ENCODE measurements at regions not wholly inside any gene's neighbourhood (a gene's known extent, or its start where the extent isn't known, plus 50 kb on each side); places are given as distances from the start of the nearest gene placed in this dataset.

GRCh38 chr12:46680506-46680905 lies 145.3 kb downstream of the SLC38A4 start:
- Mint-ChIP-seq H3K9me3 (peaks cover 3% of the 10 kb centered on the region), H3K27ac (no peak overlapping the region), H3K4me1 (ENCODE audit: low read depth) (peaks cover 4% of the 10 kb centered on the region), H3K4me3 (no peak overlapping the region), H3K36me3 (ENCODE audit: low read depth) (no peaks in the 10 kb centered on the region), H3K27me3 (ENCODE audit: low read depth) (peaks cover 2% of the 10 kb centered on the region)
- DNase-seq, result no peak
- intact Hi-C loops (cut with micrococcal nuclease), result no loop called here
- CTCF ChIA-PET, result interaction anchor here (0.5 to 1.4 kb wide), 2 partner anchors 252 to 295 kb away, joined by 3 to 5 read pairs; no protein-coding TSS in a partner anchor

- H3K4me3 Mint-ChIP-seq, result no peak overlapping the region
- H3K36me3 Mint-ChIP-seq (ENCODE audit: low read depth), result no peaks in the 10 kb centered on the region
- H3K9me3 Mint-ChIP-seq, result peaks cover 3% of the 10 kb centered on the region
- CTCF ChIA-PET, result interaction anchor here (0.5 to 1.0 kb wide), 2 partner anchors 294 to 554 kb away, joined by 3 read pairs; no protein-coding TSS in a partner anchor
- H3K27me3 Mint-ChIP-seq (ENCODE audit: low read depth), result peaks cover 2% of the 10 kb centered on the region
- H3K27ac Mint-ChIP-seq, result no peak overlapping the region
- H3K4me1 Mint-ChIP-seq (ENCODE audit: low read depth), result peaks cover 7% of the 10 kb centered on the region
- DNase-seq, result no peak
- intact Hi-C loops (cut with micrococcal nuclease), result loop anchor here (5.0 kb wide), 2 partner anchors 687 to 718 kb away; partner anchors contain the start of gene SCAF11
Observed at GRCh38 chr12:46679754-46680153, 146.0 kb downstream of the SLC38A4 start.

- no peaks in the 10 kb centered on the region for H3K9me3 Mint-ChIP-seq
- no peak for DNase-seq
- H3K27ac Mint-ChIP-seq, result no peak overlapping the region
- CTCF ChIA-PET, result interaction anchor here (0.7 kb wide), 1 partner anchor 259 kb away, joined by 4 read pairs; no protein-coding TSS in a partner anchor
- no peaks in the 10 kb centered on the region for H3K36me3 Mint-ChIP-seq (ENCODE audit: low read depth)
- H3K4me1 Mint-ChIP-seq (ENCODE audit: low read depth), result peaks cover 7% of the 10 kb centered on the region
- no peaks in the 10 kb centered on the region for H3K27me3 Mint-ChIP-seq (ENCODE audit: low read depth)
- intact Hi-C loops (cut with micrococcal nuclease), result loop anchor here (1.0 to 5.0 kb wide), 3 partner anchors 606 to 719 kb away; partner anchors contain the start of gene SCAF11
- H3K4me3 Mint-ChIP-seq, result no peak overlapping the region
Observed at GRCh38 chr12:46678426-46678825, 147.4 kb downstream of the SLC38A4 start.

GRCh38 chr12:46677749-46678148 lies 148.0 kb downstream of the SLC38A4 start:
- Mint-ChIP-seq H3K27ac (no peak overlapping the region), H3K9me3 (no peaks in the 10 kb centered on the region), H3K27me3 (ENCODE audit: low read depth) (no peaks in the 10 kb centered on the region), H3K36me3 (ENCODE audit: low read depth) (no peaks in the 10 kb centered on the region), H3K4me3 (no peak overlapping the region), H3K4me1 (ENCODE audit: low read depth) (peaks cover 7% of the 10 kb centered on the region)
- CTCF ChIA-PET, result interaction anchor here (0.6 to 2.4 kb wide), 5 partner anchors 131 to 553 kb away, joined by 3 to 7 read pairs (median 3); no protein-coding TSS in a partner anchor
- peak; percentile 15 for DNase-seq
- intact Hi-C loops (cut with micrococcal nuclease), result loop anchor here (1.0 to 5.0 kb wide), 6 partner anchors 335 to 720 kb away; partner anchors contain the start of gene SCAF11

- intact Hi-C loops (cut with micrococcal nuclease), result loop anchor here (1.0 to 5.0 kb wide), 5 partner anchors 334 to 720 kb away; partner anchors contain the start of gene SCAF11
- CTCF ChIA-PET, result interaction anchor here (0.6 to 2.4 kb wide), 11 partner anchors 10 to 931 kb away, joined by 3 to 7 read pairs (median 4); no protein-coding TSS in a partner anchor
- DNase-seq, result no peak
Observed at GRCh38 chr12:46676797-46677520, 148.8 kb downstream of the SLC38A4 start.

GRCh38 chr12:46676396-46676795 lies 149.4 kb downstream of the SLC38A4 start:
- no peak for DNase-seq
- intact Hi-C loops (cut with micrococcal nuclease), result loop anchor here (2.0 to 5.0 kb wide), 4 partner anchors 334 to 721 kb away; partner anchors contain the start of gene SCAF11
- CTCF ChIA-PET, result interaction anchor here (0.6 to 2.4 kb wide), 13 partner anchors 10 to 932 kb away, joined by 3 to 7 read pairs (median 4); no protein-coding TSS in a partner anchor
- Mint-ChIP-seq H3K4me1 (ENCODE audit: low read depth) (peaks cover 7% of the 10 kb centered on the region), H3K4me3 (no peak overlapping the region), H3K27ac (no peak overlapping the region), H3K9me3 (no peaks in the 10 kb centered on the region), H3K27me3 (ENCODE audit: low read depth) (no peaks in the 10 kb centered on the region), H3K36me3 (ENCODE audit: low read depth) (no peaks in the 10 kb centered on the region)

More at GRCh38 chr12:46676797-46677520, 148.8 kb downstream of the SLC38A4 start:
- Mint-ChIP-seq H3K27ac (no peak overlapping the region), H3K9me3 (no peaks in the 10 kb centered on the region), H3K4me3 (no peak overlapping the region), H3K36me3 (ENCODE audit: low read depth) (no peaks in the 10 kb centered on the region), H3K4me1 (ENCODE audit: low read depth) (peaks cover 7% of the 10 kb centered on the region), H3K27me3 (ENCODE audit: low read depth) (no peaks in the 10 kb centered on the region)

GRCh38 chr12:46675736-46676135 lies 150.1 kb downstream of the SLC38A4 start:
- no peak for DNase-seq
- H3K4me3 Mint-ChIP-seq, result no peak overlapping the region
- no peaks in the 10 kb centered on the region for H3K36me3 Mint-ChIP-seq (ENCODE audit: low read depth)
- H3K4me1 Mint-ChIP-seq (ENCODE audit: low read depth), result peaks cover 7% of the 10 kb centered on the region
- CTCF ChIA-PET, result interaction anchor here (0.6 to 2.4 kb wide), 9 partner anchors 9 to 519 kb away, joined by 3 to 7 read pairs (median 4); no protein-coding TSS in a partner anchor
- H3K27me3 Mint-ChIP-seq (ENCODE audit: low read depth), result no peaks in the 10 kb centered on the region
- no peak overlapping the region for H3K27ac Mint-ChIP-seq
- intact Hi-C loops (cut with micrococcal nuclease), result loop anchor here (1.0 to 5.0 kb wide), 7 partner anchors 259 to 722 kb away; partner anchors contain the start of gene SCAF11
- no peaks in the 10 kb centered on the region for H3K9me3 Mint-ChIP-seq

- Mint-ChIP-seq H3K36me3 (ENCODE audit: low read depth) (no peaks in the 10 kb centered on the region), H3K9me3 (no peaks in the 10 kb centered on the region), H3K4me1 (ENCODE audit: low read depth) (peaks cover 7% of the 10 kb centered on the region), H3K27me3 (ENCODE audit: low read depth) (no peaks in the 10 kb centered on the region), H3K4me3 (no peak overlapping the region), H3K27ac (no peak overlapping the region)
- DNase-seq, result no peak
- intact Hi-C loops (cut with micrococcal nuclease), result loop anchor here (1.0 to 5.0 kb wide), 5 partner anchors 260 to 723 kb away; partner anchors contain the start of gene SCAF11
- CTCF ChIA-PET, result interaction anchor here (1.0 to 1.9 kb wide), 5 partner anchors 11 to 549 kb away, joined by 3 to 9 read pairs (median 4); no protein-coding TSS in a partner anchor
Observed at GRCh38 chr12:46674800-46675199, 151.0 kb downstream of the SLC38A4 start.

- no peaks in the 10 kb centered on the region for H3K27me3 Mint-ChIP-seq (ENCODE audit: low read depth)
- no peak overlapping the region for H3K27ac Mint-ChIP-seq
- H3K9me3 Mint-ChIP-seq, result no peaks in the 10 kb centered on the region
- intact Hi-C loops (cut with micrococcal nuclease), result no loop called here
- peaks cover 7% of the 10 kb centered on the region for H3K4me1 Mint-ChIP-seq (ENCODE audit: low read depth)
- CTCF ChIA-PET, result interaction anchor here (1.0 to 1.9 kb wide), 5 partner anchors 8 to 549 kb away, joined by 3 to 9 read pairs (median 4); no protein-coding TSS in a partner anchor
- H3K4me3 Mint-ChIP-seq, result no peak overlapping the region
- DNase-seq, result no peak
- no peaks in the 10 kb centered on the region for H3K36me3 Mint-ChIP-seq (ENCODE audit: low read depth)
Observed at GRCh38 chr12:46674129-46674528, 151.7 kb downstream of the SLC38A4 start.

- no peak for DNase-seq
- intact Hi-C loops (cut with micrococcal nuclease), result no loop called here
- CTCF ChIA-PET, result no interaction called here
- Mint-ChIP-seq H3K27ac (no peak overlapping the region), H3K36me3 (ENCODE audit: low read depth) (no peaks in the 10 kb centered on the region), H3K27me3 (ENCODE audit: low read depth) (no peaks in the 10 kb centered on the region), H3K9me3 (no peaks in the 10 kb centered on the region), H3K4me3 (no peak overlapping the region), H3K4me1 (ENCODE audit: low read depth) (peaks cover 3% of the 10 kb centered on the region)
Observed at GRCh38 chr12:46671102-46671501, 154.7 kb downstream of the SLC38A4 start.

GRCh38 chr12:46670636-46671035 lies 155.2 kb downstream of the SLC38A4 start:
- Mint-ChIP-seq H3K4me1 (ENCODE audit: low read depth) (peaks cover 3% of the 10 kb centered on the region), H3K9me3 (no peaks in the 10 kb centered on the region), H3K4me3 (no peak overlapping the region), H3K36me3 (ENCODE audit: low read depth) (no peaks in the 10 kb centered on the region), H3K27me3 (ENCODE audit: low read depth) (no peaks in the 10 kb centered on the region), H3K27ac (no peak overlapping the region)
- DNase-seq, result no peak
- CTCF ChIA-PET, result no interaction called here
- intact Hi-C loops (cut with micrococcal nuclease), result no loop called here

- DNase-seq, result no peak
- intact Hi-C loops (cut with micrococcal nuclease), result no loop called here
- peaks cover 3% of the 10 kb centered on the region for H3K4me1 Mint-ChIP-seq (ENCODE audit: low read depth)
- H3K27me3 Mint-ChIP-seq (ENCODE audit: low read depth), result no peaks in the 10 kb centered on the region
- H3K27ac Mint-ChIP-seq, result no peak overlapping the region
- H3K9me3 Mint-ChIP-seq, result no peaks in the 10 kb centered on the region
- CTCF ChIA-PET, result no interaction called here
- H3K36me3 Mint-ChIP-seq (ENCODE audit: low read depth), result no peaks in the 10 kb centered on the region
- no peak overlapping the region for H3K4me3 Mint-ChIP-seq
Observed at GRCh38 chr12:46669720-46670119, 156.1 kb downstream of the SLC38A4 start.

Data from activated naive CD4-positive, alpha-beta T cell treated with anti-CD3 and anti-CD28 coated beads for 36 hours (primary cell).